HG03108 (cell line): ENCODE measurements at regions not wholly inside any gene's neighbourhood (a gene's known extent, or its start where the extent isn't known, plus 50 kb on each side); places are given as distances from the start of the nearest gene placed in this dataset.

ENCODE experiments used
- ATAC-seq: cut with Tn5 transposase; IDR thresholded peaks from one replicate; pipeline ENCODE4 v1.9.1; 2021; ENCODE audit warnings: moderate library complexity; ENCODE audit not compliant: unreplicated experiment

GRCh38 chr3:117726776-117727175, 1017.2 kb downstream of the TUSC7 start:
- no peak for ATAC-seq

- no peak for ATAC-seq
These were observed 1018.6 kb downstream of the TUSC7 start for GRCh38 chr3:117728226-117728625.

GRCh38 chr3:117734496-117734895, 1024.9 kb downstream of the TUSC7 start:
- no peak for ATAC-seq

- no peak for ATAC-seq
These were observed 1026.0 kb downstream of the TUSC7 start for GRCh38 chr3:117735481-117736101.

DNA sequence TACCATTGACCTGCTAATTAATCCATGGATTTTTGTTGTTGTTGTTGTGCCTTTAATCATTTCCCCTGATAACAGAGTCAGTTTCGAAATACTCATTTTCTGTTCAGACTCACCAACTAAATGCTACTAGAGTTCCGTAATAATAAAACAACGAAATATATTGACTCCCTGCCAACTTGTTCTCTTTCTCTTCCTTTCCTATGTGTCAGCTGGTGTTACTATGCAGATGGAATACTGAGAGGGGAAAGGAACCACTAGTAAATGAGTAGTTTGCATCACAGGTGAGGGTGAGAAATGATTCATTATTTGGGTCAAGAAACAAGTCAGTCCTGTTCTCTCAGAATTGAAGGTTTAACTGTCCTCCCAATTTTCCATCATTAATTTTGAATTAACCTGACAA, 1027.3 kb downstream of the TUSC7 start:
- no peak for ATAC-seq

GRCh38 chr3:117743993-117744392, 1034.4 kb downstream of the TUSC7 start:
- no peak for ATAC-seq

GRCh38 chr3:117744935-117745334, 1035.4 kb downstream of the TUSC7 start:
- no peak for ATAC-seq

- no peak for ATAC-seq
These were observed 1035.9 kb downstream of the TUSC7 start for GRCh38 chr3:117745516-117745915.

GRCh38 chr3:117746066-117746465, 1036.5 kb downstream of the TUSC7 start:
- ATAC-seq: no peak

DNA sequence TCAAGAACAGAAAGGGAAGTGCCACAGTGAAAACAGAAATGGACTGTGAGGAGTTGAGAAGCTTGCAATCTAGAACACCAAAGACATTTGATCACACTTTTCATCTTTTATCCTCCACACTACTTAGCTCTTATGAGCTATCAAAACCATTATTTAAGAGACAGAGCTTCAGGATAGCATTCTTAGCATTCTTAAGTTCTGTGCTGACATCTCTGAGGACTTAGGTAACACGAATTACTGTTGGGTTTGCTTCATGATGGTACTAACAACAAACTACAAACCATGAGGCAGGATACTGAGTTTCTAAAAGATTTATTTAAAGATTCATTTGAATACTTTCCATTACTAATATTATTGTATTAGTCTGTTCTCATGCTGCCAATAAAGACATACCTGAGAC, 1038.6 kb downstream of the TUSC7 start:
- ATAC-seq: no peak

DNA sequence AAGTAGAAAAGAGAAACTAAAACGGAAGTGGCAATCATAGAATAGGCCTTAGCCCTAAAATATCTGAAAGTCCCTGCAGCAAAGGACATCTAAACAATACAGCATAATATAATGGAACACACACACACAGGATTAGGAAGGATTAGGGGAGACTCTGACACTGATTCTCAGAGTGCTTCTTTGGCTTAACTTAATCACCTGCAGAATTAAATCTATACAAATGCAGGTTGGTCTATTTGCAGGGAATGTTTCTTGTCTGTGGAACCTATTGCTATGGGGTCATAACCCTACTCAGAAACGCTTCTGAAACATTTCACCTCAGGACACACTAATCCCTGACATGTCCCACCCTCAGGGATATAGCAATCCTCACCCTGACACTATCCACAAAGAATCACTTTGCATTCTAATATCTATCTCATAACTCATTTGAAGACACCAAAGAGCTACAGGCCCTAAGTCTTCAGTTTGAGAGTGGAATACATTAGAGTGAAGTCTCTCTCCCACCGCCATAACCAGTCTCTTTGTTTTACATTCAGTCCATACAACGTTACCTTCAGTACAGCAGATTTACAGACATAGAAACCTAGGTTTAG, 1041.2 kb downstream of the TUSC7 start:
- no peak for ATAC-seq

DNA sequence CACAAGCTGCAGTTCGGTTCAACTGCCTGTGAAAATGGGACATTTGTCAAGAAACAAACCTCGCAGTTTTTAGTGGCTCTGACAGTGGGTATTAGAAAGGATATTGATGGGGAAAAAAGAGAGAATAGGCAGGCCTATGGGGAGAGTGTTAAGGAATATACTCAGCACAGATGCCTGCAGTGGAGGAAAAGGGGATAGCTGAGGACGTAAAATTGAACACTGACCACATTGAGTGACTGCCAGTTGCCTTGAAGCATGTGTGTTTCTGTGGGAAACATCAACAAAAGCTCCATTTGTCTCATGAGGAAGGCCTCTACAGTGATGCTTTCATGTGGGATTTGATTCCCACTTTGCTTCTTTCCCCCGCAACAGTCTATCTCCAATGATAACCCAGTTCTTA, 1042.1 kb downstream of the TUSC7 start:
- no peak for ATAC-seq

GRCh38 chr3:117752984-117753717, 1043.6 kb downstream of the TUSC7 start:
- ATAC-seq: no peak

- ATAC-seq: no peak
These were observed 1044.5 kb downstream of the TUSC7 start for GRCh38 chr3:117754058-117754457.

DNA sequence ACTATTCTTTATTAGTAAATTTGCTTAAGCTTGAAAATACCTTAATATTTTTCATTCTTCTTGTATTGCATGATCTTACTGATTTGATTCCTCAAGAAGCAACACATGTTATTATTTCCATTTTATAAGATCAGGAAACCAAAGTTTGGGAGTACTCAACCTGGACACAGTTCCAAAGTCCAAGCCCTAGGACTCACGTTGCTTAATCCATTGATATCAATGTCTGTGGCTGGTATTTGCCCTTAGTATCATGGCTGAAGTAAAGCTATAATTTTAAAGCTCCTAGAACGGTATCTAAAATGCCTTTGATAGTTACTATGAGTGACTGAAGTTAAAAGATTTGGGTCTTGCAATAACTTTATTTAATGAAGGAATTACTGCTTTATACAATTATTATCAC, 1045.3 kb downstream of the TUSC7 start:
- ATAC-seq: no peak

DNA sequence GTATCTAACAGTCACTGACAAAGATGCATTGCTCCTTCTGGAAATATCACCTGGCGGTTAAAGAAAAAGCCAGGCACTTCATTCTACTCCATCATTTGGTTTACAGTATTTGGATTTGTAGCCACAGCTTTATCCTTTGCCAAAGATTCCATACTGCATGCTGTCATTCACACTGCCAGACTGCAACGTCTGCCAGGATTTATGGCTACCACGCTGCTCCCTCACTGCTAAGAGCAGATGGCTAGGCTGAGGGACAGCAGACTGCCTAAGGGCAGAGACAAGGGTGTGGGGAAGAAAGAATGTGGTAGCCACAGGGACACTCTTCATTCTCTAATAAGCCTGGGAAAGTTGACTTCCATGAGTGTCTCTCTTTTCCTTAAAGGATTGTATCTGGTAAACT, 1047.0 kb downstream of the TUSC7 start:
- no peak for ATAC-seq

DNA sequence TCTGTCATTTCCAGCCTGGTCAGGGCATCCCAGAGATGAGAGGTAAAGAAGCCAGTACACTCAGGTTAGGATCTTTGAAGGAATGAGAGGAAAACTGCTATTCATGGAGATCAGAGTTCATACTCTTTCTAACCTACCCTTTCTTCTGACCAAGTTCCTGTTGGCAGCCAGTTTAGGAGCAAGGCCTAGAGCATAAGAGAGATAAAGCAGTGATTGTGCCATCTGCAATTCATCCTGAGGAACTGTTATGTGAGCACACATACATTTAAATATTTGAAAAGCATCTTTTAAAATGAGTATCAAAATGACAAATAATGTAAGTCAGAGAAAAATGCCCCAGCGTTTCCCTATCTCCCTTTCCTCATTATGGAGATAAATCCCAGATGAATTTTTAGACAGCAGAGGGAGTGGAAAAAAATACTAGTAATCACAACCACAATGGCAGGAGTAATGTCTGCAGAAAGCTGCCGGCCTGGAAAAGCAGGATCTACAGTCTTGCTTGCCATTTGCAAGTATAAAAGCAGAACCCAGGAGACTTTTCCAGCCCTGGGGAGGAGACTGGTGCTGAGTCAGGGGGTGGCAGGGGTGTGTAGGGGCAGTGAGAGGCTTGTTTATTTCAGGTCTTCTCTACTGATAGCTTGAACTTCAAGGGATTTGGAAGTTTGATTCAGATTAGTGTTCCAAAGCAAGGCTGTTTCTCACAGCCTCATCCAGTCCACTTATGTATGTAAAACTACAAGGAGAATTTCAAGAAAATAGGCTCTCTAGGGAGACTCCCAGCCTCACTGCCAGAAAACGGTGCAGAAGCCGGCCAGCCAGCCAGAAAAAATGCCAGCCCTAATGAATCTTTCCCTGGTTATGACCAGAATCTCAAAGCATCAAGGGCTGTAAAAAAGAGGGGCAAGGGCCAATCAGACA, 1052.4 kb downstream of the TUSC7 start:
- no peak for ATAC-seq

GRCh38 chr3:117762621-117763037, 1053.0 kb downstream of the TUSC7 start:
- ATAC-seq: no peak

DNA sequence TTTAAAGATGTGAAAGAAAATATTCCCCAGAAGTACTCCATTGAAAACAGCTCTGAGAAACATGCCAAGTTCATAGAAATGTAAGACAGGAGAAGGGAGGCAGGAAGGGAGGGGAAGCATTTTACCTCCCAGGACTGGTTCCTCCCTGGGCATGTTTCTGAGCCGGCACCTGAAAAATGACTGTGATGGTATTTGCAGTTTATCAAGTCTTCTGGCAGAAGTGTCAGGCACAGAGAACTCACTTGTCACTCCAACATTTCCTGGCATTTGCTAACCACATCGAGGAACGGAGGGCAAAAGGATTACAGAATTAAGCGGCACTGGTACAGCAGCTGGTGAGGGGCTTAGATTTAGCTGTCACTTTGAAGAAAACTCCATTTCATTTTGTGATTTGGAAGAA, 1054.0 kb downstream of the TUSC7 start:
- ATAC-seq: no peak

DNA sequence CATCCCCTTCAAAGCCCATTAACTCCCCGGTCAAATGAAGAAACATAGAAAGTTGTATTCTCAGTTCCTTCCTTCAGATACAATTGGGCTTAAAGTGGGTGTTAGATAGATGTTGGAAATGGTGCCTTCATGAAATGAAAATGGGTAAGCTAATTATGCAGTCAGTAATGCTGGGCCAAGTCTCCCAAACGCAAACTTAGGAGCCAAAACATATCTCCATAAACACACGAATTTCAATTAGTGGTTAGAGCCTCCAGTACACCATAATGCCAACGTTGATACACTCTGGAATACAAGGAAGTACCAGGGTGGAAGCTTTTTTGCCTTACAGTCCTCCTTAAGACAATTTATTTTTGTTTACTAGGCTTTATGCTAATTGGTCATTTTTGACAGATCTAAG, 1059.0 kb downstream of the TUSC7 start:
- ATAC-seq: no peak

DNA sequence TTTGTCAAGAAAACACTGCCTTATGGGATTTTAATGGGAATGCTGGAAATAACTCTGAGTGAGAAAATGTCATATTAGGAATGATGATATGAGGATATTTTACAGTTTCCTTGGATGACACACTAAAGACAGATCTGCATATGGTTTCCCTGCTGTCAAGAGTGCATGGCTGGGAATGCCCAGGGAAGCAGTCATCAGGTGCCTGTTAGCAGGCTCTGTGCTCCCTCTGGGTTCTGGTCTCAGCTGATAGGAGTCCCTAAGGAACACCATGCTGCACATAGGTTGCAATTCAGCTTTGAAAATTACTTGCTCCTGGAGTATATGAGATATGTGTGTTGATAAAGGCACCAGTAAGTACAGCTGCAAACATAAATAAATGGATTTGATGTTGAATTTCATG, 1064.6 kb downstream of the TUSC7 start:
- ATAC-seq: no peak
